H1 (cell line): ENCODE measurements at regions not wholly inside any gene's neighbourhood (a gene's known extent, or its start where the extent isn't known, plus 50 kb on each side); places are given as distances from the start of the nearest gene placed in this dataset.

ENCODE experiments used
- CTCF ChIA-PET: fragments of 300-600 bp; sonication (Branson Sonifier 250); formaldehyde crosslinking; loops from one replicate; lab custom pipeline; 2021; ENCODE audit not compliant: partially characterized antibody; lab: Charles Lee
- POLR2A ChIA-PET: fragments of 300-600 bp; sonication (Branson Sonifier 250); formaldehyde crosslinking; loops from one replicate; lab custom pipeline; 2021; ENCODE audit warnings: inconsistent platforms; ENCODE audit not compliant: partially characterized antibody; lab: Charles Lee
- DNase-seq, 2 experiments: peaks; one replicate each; pipeline versions ENCODE4 v3.0.0 to v3.0.0-alpha.2; 2010 to 2022; ENCODE audit warnings: low spot score in 2 of 2, low read depth in 1 of 2, mixed read lengths in 1 of 2
- FAIRE-seq: peaks from 2 replicates; lab custom pipeline; 2011; peaks lifted over from hg19 to GRCh38; lab: Jason Lieb, UNC
- H2AFZ ChIP-seq: 2 replicates; pipeline ENCODE4 v1.8.1; 2012; ENCODE audit warnings: low read length, inconsistent platforms
- H2AK5ac ChIP-seq: 2 replicates; pipeline ENCODE4 v1.6.1; 2013; ENCODE audit warnings: low read depth, low read length
- H2BK120ac ChIP-seq: replicated peaks from 2 replicates; pipeline ENCODE3; 2013; ENCODE audit warnings: low read depth, low read length, inconsistent platforms
- H2BK12ac ChIP-seq: 2 replicates; pipeline ENCODE4 v1.6.1; 2013; ENCODE audit warnings: low read depth, low read length
- H2BK15ac ChIP-seq: 2 replicates; pipeline ENCODE4 v1.6.1; 2013; ENCODE audit warnings: low read length
- H2BK20ac ChIP-seq: 2 replicates; pipeline ENCODE4 v1.6.1; 2013; ENCODE audit warnings: low read length
- H2BK5ac ChIP-seq: 2 replicates; pipeline ENCODE4 v1.6.1; 2013; ENCODE audit warnings: low read depth, low read length
- H3K14ac ChIP-seq: 2 replicates; pipeline ENCODE4 v1.6.1; 2013; ENCODE audit warnings: inconsistent platforms; ENCODE audit not compliant: insufficient read length
- H3K18ac ChIP-seq: 2 replicates; pipeline ENCODE4 v1.6.1; 2013; ENCODE audit warnings: low read length; ENCODE audit errors: extremely low read depth
- H3K23ac ChIP-seq: 2 replicates; pipeline ENCODE4 v1.6.1; 2013; ENCODE audit warnings: inconsistent platforms; ENCODE audit not compliant: insufficient read length
- H3K23me2 ChIP-seq: 2 replicates; pipeline ENCODE4 v1.6.1; 2013; ENCODE audit warnings: low read depth, low read length
- H3K27ac ChIP-seq: 2 replicates; pipeline ENCODE4 v1.6.1; 2011; ENCODE audit warnings: low read depth, low read length, inconsistent platforms
- H3K27me3 ChIP-seq, 4 experiments: replicated peaks in 1 of 4; 1 replicate in 1 of 4; 2 replicates in 3 of 4; pipeline versions ENCODE4 v1.6.1 to v1.8.1; 2011 to 2013; ENCODE audit warnings: low read length in 3 of 4, mild to moderate bottlenecking in 3 of 4, inconsistent platforms in 2 of 4, mixed read lengths in 2 of 4, moderate library complexity in 1 of 4; ENCODE audit not compliant: control insufficient read depth in 3 of 4, insufficient read depth in 3 of 4; ENCODE audit errors: extremely low read depth in 1 of 4
- H3K36me3 ChIP-seq, 4 experiments: 2 replicates each; pipeline versions ENCODE4 v1.6.1 to v1.8.1; 2011 to 2013; ENCODE audit warnings: mild to moderate bottlenecking in 4 of 4, low read length in 3 of 4, moderate library complexity in 2 of 4, control low read depth in 1 of 4, inconsistent platforms in 1 of 4; ENCODE audit not compliant: insufficient read depth in 4 of 4, control insufficient read depth in 2 of 4
- H3K4ac ChIP-seq: replicated peaks from 2 replicates; pipeline ENCODE3; 2013; ENCODE audit warnings: low read length, low read depth, mixed read lengths, inconsistent platforms; ENCODE audit not compliant: insufficient read length
- H3K4me1 ChIP-seq, 4 experiments: replicated peaks in 1 of 4; 1 replicate in 1 of 4; 2 replicates in 3 of 4; pipeline versions ENCODE4 v1.6.1 to v1.8.1; 2011 to 2013; ENCODE audit warnings: low read length in 3 of 4, inconsistent platforms in 2 of 4, mixed read lengths in 1 of 4; ENCODE audit not compliant: insufficient read depth in 4 of 4, control insufficient read depth in 3 of 4
- H3K4me2 ChIP-seq, 2 experiments: 2 replicates each; pipeline versions ENCODE4 v1.6.1 to v1.8.1; 2011 to 2013; ENCODE audit warnings: low read depth in 2 of 2, low read length in 2 of 2, control low read depth in 1 of 2, inconsistent platforms in 1 of 2, mild to moderate bottlenecking in 1 of 2; ENCODE audit not compliant: insufficient read depth in 1 of 2
- H3K4me3 ChIP-seq, 4 experiments: fragments of 200-600, 300-600 bp in 1 of 4; sonication (generic), shearing (Covaris generic), sonication (Bioruptor Twin) in 1 of 4; 2 replicates each; pipeline versions ENCODE4 v1.5.1 to v1.8.1; 2011 to 2016; ENCODE audit warnings: low read length in 4 of 4, low read depth in 3 of 4, control low read depth in 2 of 4, inconsistent platforms in 2 of 4, mild to moderate bottlenecking in 2 of 4, mixed read lengths in 1 of 4, moderate library complexity in 1 of 4; ENCODE audit not compliant: insufficient read depth in 2 of 4; ENCODE audit errors: extremely low read depth in 1 of 4
- H3K56ac ChIP-seq: replicated peaks from 2 replicates; pipeline ENCODE3; 2013; ENCODE audit warnings: low read depth, mild to moderate bottlenecking, mixed read lengths, low read length, inconsistent platforms; ENCODE audit not compliant: insufficient read length
- H3K79me1 ChIP-seq: 2 replicates; pipeline ENCODE4 v1.6.1; 2013; ENCODE audit warnings: low read depth, low read length, control low read depth
- H3K79me2 ChIP-seq, 2 experiments: 2 replicates each; pipeline versions ENCODE4 v1.6.1 to v1.8.1; 2012 to 2013; ENCODE audit warnings: low read length in 2 of 2, mild to moderate bottlenecking in 2 of 2, inconsistent platforms in 1 of 2; ENCODE audit not compliant: insufficient read depth in 2 of 2, control insufficient read depth in 1 of 2
- H3K9ac ChIP-seq, 4 experiments: replicated peaks in 1 of 4; 1 replicate in 1 of 4; 2 replicates in 3 of 4; pipeline versions ENCODE4 v1.6.1 to v1.8.1; 2011 to 2013; ENCODE audit warnings: low read depth in 3 of 4, low read length in 3 of 4, control low read depth in 2 of 4, mild to moderate bottlenecking in 2 of 4, moderate library complexity in 2 of 4, inconsistent platforms in 1 of 4; ENCODE audit errors: extremely low read depth in 1 of 4
- H3K9me3 ChIP-seq, 2 experiments: 2 replicates each; pipeline versions ENCODE4 v1.6.1 to v1.8.1; 2012 to 2013; ENCODE audit warnings: mild to moderate bottlenecking in 2 of 2, moderate library complexity in 2 of 2, control low read depth in 1 of 2, inconsistent platforms in 1 of 2, low read depth in 1 of 2, low read length in 1 of 2, mixed read lengths in 1 of 2; ENCODE audit not compliant: insufficient read depth in 2 of 2
- H4K20me1 ChIP-seq, 2 experiments: replicated peaks in 1 of 2; 2 replicates each; pipeline versions ENCODE3 to v1.8.1; 2011 to 2013; ENCODE audit warnings: inconsistent platforms in 2 of 2, low read length in 2 of 2, mild to moderate bottlenecking in 1 of 2; ENCODE audit not compliant: insufficient read depth in 2 of 2, control insufficient read depth in 1 of 2
- H4K5ac ChIP-seq: 2 replicates; pipeline ENCODE4 v1.6.1; 2013; ENCODE audit warnings: low read length, low read depth, mixed read lengths, inconsistent platforms; ENCODE audit not compliant: insufficient read length
- H4K8ac ChIP-seq: 2 replicates; pipeline ENCODE4 v1.8.0; 2013; ENCODE audit warnings: mild to moderate bottlenecking, moderate library complexity, low read length, inconsistent platforms; ENCODE audit not compliant: insufficient read depth; ENCODE audit errors: extremely low read depth
- H4K91ac ChIP-seq: replicated peaks from 2 replicates; pipeline ENCODE3; 2013; ENCODE audit warnings: low read length, mixed read lengths, inconsistent platforms; ENCODE audit not compliant: insufficient read length
- EP300 ChIP-seq, 2 experiments: IDR thresholded peaks; 1 replicate in 1 of 2; 2 replicates in 1 of 2; pipeline ENCODE4 v1.6.1; 2011 to 2012; ENCODE audit warnings: low read depth in 2 of 2, low read length in 2 of 2, mild to moderate bottlenecking in 2 of 2, borderline replicate concordance in 1 of 2, inconsistent platforms in 1 of 2, moderate library complexity in 1 of 2
- MAX ChIP-seq: IDR thresholded peaks from 2 replicates; pipeline ENCODE4 v1.6.1; 2012; ENCODE audit warnings: inconsistent platforms
- SAP30 ChIP-seq: fragments of 300-600 bp; sonication (generic); IDR thresholded peaks from 2 replicates; pipeline ENCODE4 v1.7.1; 2012; ENCODE audit warnings: low read length, moderate library complexity, mild to moderate bottlenecking, inconsistent platforms; ENCODE audit not compliant: insufficient read depth, insufficient replicate concordance
- SIX5 ChIP-seq: IDR thresholded peaks from 2 replicates; pipeline ENCODE4 v1.6.1; 2011; ENCODE audit warnings: mild to moderate bottlenecking, low read depth, low read length
- SRF ChIP-seq: IDR thresholded peaks from 2 replicates; pipeline ENCODE4 v1.6.1; 2011; ENCODE audit warnings: mild to moderate bottlenecking, low read depth, low read length, moderate library complexity
- TCF12 ChIP-seq: IDR thresholded peaks from 2 replicates; pipeline ENCODE4 v1.6.1; 2011; ENCODE audit warnings: low read depth, mild to moderate bottlenecking, low read length
- WGBS, 2 experiments: shearing (Covaris generic) in 1 of 2; methylation state at CpG; one replicate each; pipeline versions ENCODE4 v1.1.6 to v1.1.7; 2013 to 2015; ENCODE audit warnings: low lambda C conversion rate in 2 of 2, mixed read lengths in 2 of 2, inconsistent platforms in 1 of 2, low coverage in 1 of 2, missing lambda C conversion rate in 1 of 2; ENCODE audit not compliant: insufficient replicate concordance in 2 of 2, insufficient coverage in 1 of 2, insufficient read length in 1 of 2; ENCODE audit errors: extremely low coverage in 1 of 2, missing lambda C conversion rate in 1 of 2; 5-methylcytosine and 5-hydroxymethylcytosine counted together

GRCh38 chr12:4106621-4107020, 166.9 kb upstream of the CCND2 start:
- Histone ChIP-seq H4K91ac (no peak overlapping the region), H3K27me3 (no peaks in the 10 kb centered on the region), H3K36me3 (no peaks in the 10 kb centered on the region), H2AK5ac (no peak overlapping the region), H4K5ac (no peak overlapping the region), H2BK5ac (no peak overlapping the region), H3K9ac (no peak overlapping the region), H3K14ac (no peak overlapping the region), H2AFZ (no peak overlapping the region), H3K23me2 (no peaks in the 10 kb centered on the region; the same call in 1 of the 2 replicates), H3K79me1 (no peaks in the 10 kb centered on the region), H3K79me2 (no peaks in the 10 kb centered on the region), H3K4ac (no peak overlapping the region), H3K56ac (no peak overlapping the region), H2BK20ac (0 out of 2 replicates have a peak overlapping the region, but pooled peaks have one; percentile 2), H3K4me1 (peaks cover 0 to 6% (median 0%) of the 10 kb centered on the region in 4 experiments; a peak in 2 of 7 replicates), H3K27ac (no peak overlapping the region), H3K4me2 (no peak overlapping the region), H3K18ac (no peak overlapping the region), H3K23ac (no peak overlapping the region), H2BK12ac (no peak overlapping the region), H3K9me3 (no peaks in the 10 kb centered on the region), H3K4me3 (no peak overlapping the region), H2BK120ac (no peak overlapping the region), H4K8ac (no peak overlapping the region; the same call in 1 of the 2 replicates), H4K20me1 (no peaks in the 10 kb centered on the region), H2BK15ac (no peak overlapping the region)
- DNase-seq (peak in 1 of 2 experiments; percentile 31), FAIRE-seq (no peak)
- WGBS, 2 experiments = 85% methylated on average over 8 of the region's 8 CpGs; no CpG with 5 or more reads in 1 of the 2 experiments
- ChIA-PET POLR2A (interaction anchor here (1.0 to 3.8 kb wide), 4 partner anchors 10 to 170 kb away, joined by 3 to 18 read pairs (median 6); no protein-coding TSS in a partner anchor), CTCF (interaction anchor here (0.8 to 4.6 kb wide), 24 partner anchors 11 to 210 kb away, joined by 3 to 44 read pairs (median 7); no protein-coding TSS in a partner anchor)
- TF ChIP-seq EP300 (IDR thresholded peaks at IDR 0.05; ENCODE audit: borderline replicate concordance in 1 of 2, low read depth in 2 of 2, low read length in 2 of 2) (no peak), SRF (no peak), SIX5 (no peak), MAX (no peak), TCF12 (no peak), SAP30 (no peak)
